Epithelial cell of proximal tubule (primary cell): ENCODE measurements at regions not wholly inside any gene's neighbourhood (a gene's known extent, or its start where the extent isn't known, plus 50 kb on each side); places are given as distances from the start of the nearest gene placed in this dataset.

Source experiments
- DNase-seq: peaks from one replicate; pipeline ENCODE4 v3.0.0-alpha.2; 2011; ENCODE audit warnings: low read depth
- H3K4me3 ChIP-seq: 2 replicates; pipeline ENCODE4 v1.5.1; 2011; ENCODE audit warnings: low read depth, mild to moderate bottlenecking, low read length
- CTCF ChIP-seq: conservative IDR thresholded peaks from 2 replicates; pipeline ENCODE4 v1.5.1; 2012; ENCODE audit warnings: low read depth, mild to moderate bottlenecking, low read length

GRCh38 chr3:190252080-190252479 is 70.2 kb downstream of the CLDN1 start:
- TF ChIP-seq CTCF = no peak
- DNase-seq = peak; percentile 61

GRCh38 chr3:190249414-190249813 is 72.8 kb downstream of the CLDN1 start:
- H3K4me3 ChIP-seq = no peak overlapping the region
- DNase-seq = no peak
- no peak for TF ChIP-seq CTCF

More at GRCh38 chr3:190252080-190252479, 70.2 kb downstream of the CLDN1 start:
- H3K4me3 ChIP-seq = no peak overlapping the region

GRCh38 chr3:190242147-190242546 is 80.1 kb downstream of the CLDN1 start:
- no peak for TF ChIP-seq CTCF
- no peak overlapping the region for H3K4me3 ChIP-seq

GRCh38 chr3:190239325-190239724 is 82.9 kb downstream of the CLDN1 start:
- TF ChIP-seq CTCF = no peak
- no peak overlapping the region for H3K4me3 ChIP-seq
- DNase-seq = no peak

More at GRCh38 chr3:190242147-190242546, 80.1 kb downstream of the CLDN1 start:
- DNase-seq = no peak

GRCh38 chr3:190238871-190239270 is 83.4 kb downstream of the CLDN1 start:
- DNase-seq = no peak
- TF ChIP-seq CTCF = no peak
- no peak overlapping the region for H3K4me3 ChIP-seq

GRCh38 chr3:190234621-190235020 is 87.6 kb downstream of the CLDN1 start:
- no peak for TF ChIP-seq CTCF
- DNase-seq = no peak
- H3K4me3 ChIP-seq = no peak overlapping the region

GRCh38 chr3:190229632-190230424 is 92.4 kb downstream of the CLDN1 start:
- TF ChIP-seq CTCF = no peak
- DNase-seq = peak; percentile 38
- no peak overlapping the region for H3K4me3 ChIP-seq
